CD14-positive monocyte (primary cell): ENCODE measurements at regions not wholly inside any gene's neighbourhood (a gene's known extent, or its start where the extent isn't known, plus 50 kb on each side); places are given as distances from the start of the nearest gene placed in this dataset.

Experiments
- DNase-seq, 3 donors: peaks; one replicate each; pipeline ENCODE4 v3.0.0-alpha.2; 2011 to 2022
- H2AFZ ChIP-seq: 2 replicates; pipeline ENCODE4 v1.6.0; 2012; ENCODE audit warnings: mild to moderate bottlenecking, low read depth, low read length, inconsistent platforms; ENCODE audit not compliant: insufficient read depth, poor library complexity, severe bottlenecking
- H3K27ac ChIP-seq, 2 donors: 1 replicate in 1 of 2; 2 replicates in 1 of 2; pipeline ENCODE4 v1.5.1; 2012 to 2013; ENCODE audit warnings: low read length in 2 of 2, control low read depth in 1 of 2, inconsistent platforms in 1 of 2, low read depth in 1 of 2, mild to moderate bottlenecking in 1 of 2
- H3K27me3 ChIP-seq, 2 donors: one replicate each; pipeline versions ENCODE4 v1.6.0 to v1.6.1; 2011 to 2013; ENCODE audit warnings: low read length in 2 of 2; ENCODE audit not compliant: control insufficient read depth in 2 of 2, insufficient read depth in 2 of 2
- H3K36me3 ChIP-seq, 2 donors: replicated peaks in 1 of 2; 1 replicate in 1 of 2; 2 replicates in 1 of 2; pipeline versions ENCODE4 v1.5.1 to v1.6.1; 2012 to 2013; ENCODE audit warnings: low read length in 2 of 2, control low read depth in 1 of 2, inconsistent platforms in 1 of 2, mild to moderate bottlenecking in 1 of 2; ENCODE audit not compliant: insufficient read depth in 2 of 2, control insufficient read depth in 1 of 2
- H3K4me1 ChIP-seq, 2 donors: 1 replicate in 1 of 2; 2 replicates in 1 of 2; pipeline versions ENCODE4 v1.5.1 to v1.6.1; 2012 to 2013; ENCODE audit warnings: low read length in 2 of 2, control low read depth in 1 of 2, inconsistent platforms in 1 of 2, mild to moderate bottlenecking in 1 of 2, moderate library complexity in 1 of 2; ENCODE audit not compliant: insufficient read depth in 2 of 2, control insufficient read depth in 1 of 2
- H3K4me2 ChIP-seq: replicated peaks from 2 replicates; pipeline ENCODE3; 2012; ENCODE audit warnings: low read length, moderate library complexity, mild to moderate bottlenecking; ENCODE audit not compliant: poor library complexity, severe bottlenecking; ENCODE audit errors: extremely low read depth
- H3K4me3 ChIP-seq, 3 experiments: fragments of 200-600 bp in 1 of 3; sonication (generic) in 1 of 3; replicated peaks in 1 of 3; 1 replicate in 2 of 3; 2 replicates in 1 of 3; pipeline ENCODE4 v1.5.1; 2011 to 2013; ENCODE audit warnings: low read length in 3 of 3, mild to moderate bottlenecking in 3 of 3, control low read depth in 2 of 3, low read depth in 2 of 3, inconsistent platforms in 1 of 3, moderate library complexity in 1 of 3
- H3K79me2 ChIP-seq: 2 replicates; pipeline ENCODE4 v1.6.0; 2012; ENCODE audit warnings: mild to moderate bottlenecking, control low read depth, inconsistent platforms, low read length, moderate library complexity; ENCODE audit not compliant: insufficient read depth
- H3K9ac ChIP-seq: 2 replicates; pipeline ENCODE4 v1.6.0; 2017; ENCODE audit warnings: low read length, mild to moderate bottlenecking; ENCODE audit not compliant: insufficient read depth, poor library complexity, severe bottlenecking
- H3K9me3 ChIP-seq, 2 donors: replicated peaks in 1 of 2; 1 replicate in 1 of 2; 2 replicates in 1 of 2; pipeline versions ENCODE4 v1.5.1 to v1.6.1; 2012 to 2013; ENCODE audit warnings: low read length in 2 of 2, control low read depth in 1 of 2; ENCODE audit not compliant: control insufficient read depth in 1 of 2, insufficient read depth in 1 of 2
- H4K20me1 ChIP-seq: 2 replicates; pipeline ENCODE4 v1.6.0; 2012; ENCODE audit warnings: mild to moderate bottlenecking, low read length, control low read depth, moderate library complexity; ENCODE audit not compliant: insufficient read depth
- H3K27ac Mint-ChIP-seq, 7 donors: one replicate each; pipeline ENCODE4 v1.8.0; 2020; ENCODE audit warnings: mild to moderate bottlenecking in 7 of 7, mixed read lengths in 7 of 7, moderate library complexity in 6 of 7, inconsistent platforms in 2 of 7
- H3K27me3 Mint-ChIP-seq, 3 donors: one replicate each; pipeline ENCODE4 v1.8.0; 2021 to 2022; ENCODE audit warnings: low read depth in 3 of 3, mild to moderate bottlenecking in 3 of 3, mixed read lengths in 3 of 3, moderate library complexity in 3 of 3, inconsistent platforms in 1 of 3
- H3K36me3 Mint-ChIP-seq, 2 donors: one replicate each; pipeline ENCODE4 v1.8.0; 2020; ENCODE audit warnings: mixed read lengths in 2 of 2, inconsistent platforms in 1 of 2, mild to moderate bottlenecking in 1 of 2
- H3K4me1 Mint-ChIP-seq: one replicate; pipeline ENCODE4 v1.8.0; 2020; ENCODE audit warnings: mild to moderate bottlenecking, mixed read lengths
- H3K4me3 Mint-ChIP-seq, 2 donors: one replicate each; pipeline ENCODE4 v1.8.0; 2020; ENCODE audit warnings: mild to moderate bottlenecking in 2 of 2, mixed read lengths in 2 of 2, moderate library complexity in 1 of 2
- H3K9me3 Mint-ChIP-seq, 7 donors: one replicate each; pipeline ENCODE4 v1.8.0; 2020 to 2022; ENCODE audit warnings: mixed read lengths in 7 of 7, mild to moderate bottlenecking in 6 of 7, moderate library complexity in 6 of 7, inconsistent platforms in 2 of 7
- WGBS: methylation state at CpG from one replicate; pipeline ENCODE4 v1.1.5; 2013; ENCODE audit warnings: missing lambda C conversion rate; ENCODE audit not compliant: insufficient coverage; 5-methylcytosine and 5-hydroxymethylcytosine counted together
- intact Hi-C, 2 donors: fragments of 100-400 bp; cut with micrococcal nuclease; formaldehyde crosslinking; loops; one replicate each; pipeline versions ENCODE4 v1.15.0 to v1.15.1; 2023
- TF ChIP-seq, protein P1 (sequence below): fragments of 200-600 bp; IDR thresholded peaks from one replicate; pipeline ENCODE4 v1.8.0; 2022; ENCODE audit warnings: antibody characterized with exemption, mild to moderate bottlenecking

DNA sequence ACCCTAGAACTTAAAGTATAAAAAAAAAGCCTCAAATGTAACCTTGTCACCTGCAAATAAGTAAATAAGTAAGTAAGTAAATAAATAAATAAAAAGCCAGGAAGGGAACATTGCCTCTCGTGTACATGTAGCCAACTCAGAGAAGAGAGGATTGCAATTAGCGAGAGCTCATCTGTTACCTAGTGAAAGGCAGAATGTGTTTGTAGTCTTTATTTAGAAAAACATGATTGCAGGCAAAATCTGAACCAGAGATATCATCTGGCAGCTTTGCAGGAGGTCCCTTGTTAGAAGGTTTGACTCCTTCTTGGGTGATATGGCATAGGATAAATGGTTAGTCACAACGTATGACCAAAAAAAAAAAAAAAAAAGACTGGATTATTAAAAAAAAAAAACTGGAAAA is 71.6 kb upstream of the SYN2 start:
- Mint-ChIP-seq H3K9me3 (peaks cover 0 to 21% (median 2%) of the 10 kb centered on the region in 7 donors), H3K4me3 (no peak overlapping the region), H3K27me3 (peaks cover 8 to 10% (median 10%) of the 10 kb centered on the region in 3 donors), H3K36me3 (no peaks in the 10 kb centered on the region), H3K4me1 (no peaks in the 10 kb centered on the region), H3K27ac (no peak overlapping the region)
- WGBS = 94% methylated on average over 2 of the region's 3 CpGs
- H4K20me1 ChIP-seq = no peaks in the 10 kb centered on the region
- H3K27me3 ChIP-seq = no peaks in the 10 kb centered on the region
- H3K4me3 ChIP-seq = no peak overlapping the region
- TF ChIP-seq, protein P1, sequence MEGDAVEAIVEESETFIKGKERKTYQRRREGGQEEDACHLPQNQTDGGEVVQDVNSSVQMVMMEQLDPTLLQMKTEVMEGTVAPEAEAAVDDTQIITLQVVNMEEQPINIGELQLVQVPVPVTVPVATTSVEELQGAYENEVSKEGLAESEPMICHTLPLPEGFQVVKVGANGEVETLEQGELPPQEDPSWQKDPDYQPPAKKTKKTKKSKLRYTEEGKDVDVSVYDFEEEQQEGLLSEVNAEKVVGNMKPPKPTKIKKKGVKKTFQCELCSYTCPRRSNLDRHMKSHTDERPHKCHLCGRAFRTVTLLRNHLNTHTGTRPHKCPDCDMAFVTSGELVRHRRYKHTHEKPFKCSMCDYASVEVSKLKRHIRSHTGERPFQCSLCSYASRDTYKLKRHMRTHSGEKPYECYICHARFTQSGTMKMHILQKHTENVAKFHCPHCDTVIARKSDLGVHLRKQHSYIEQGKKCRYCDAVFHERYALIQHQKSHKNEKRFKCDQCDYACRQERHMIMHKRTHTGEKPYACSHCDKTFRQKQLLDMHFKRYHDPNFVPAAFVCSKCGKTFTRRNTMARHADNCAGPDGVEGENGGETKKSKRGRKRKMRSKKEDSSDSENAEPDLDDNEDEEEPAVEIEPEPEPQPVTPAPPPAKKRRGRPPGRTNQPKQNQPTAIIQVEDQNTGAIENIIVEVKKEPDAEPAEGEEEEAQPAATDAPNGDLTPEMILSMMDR = no peak
- H3K4me1 ChIP-seq = no peaks in the 10 kb centered on the region
- H3K9ac ChIP-seq = no peak overlapping the region
- H3K9me3 ChIP-seq = no peaks in the 10 kb centered on the region
- H2AFZ ChIP-seq = no peak overlapping the region
- no peak overlapping the region for H3K27ac ChIP-seq
- no peaks in the 10 kb centered on the region for H3K36me3 ChIP-seq
- no peak for DNase-seq
- H3K79me2 ChIP-seq = no peaks in the 10 kb centered on the region
- no peak overlapping the region for H3K4me2 ChIP-seq
- intact Hi-C loops = no loop called here

DNA sequence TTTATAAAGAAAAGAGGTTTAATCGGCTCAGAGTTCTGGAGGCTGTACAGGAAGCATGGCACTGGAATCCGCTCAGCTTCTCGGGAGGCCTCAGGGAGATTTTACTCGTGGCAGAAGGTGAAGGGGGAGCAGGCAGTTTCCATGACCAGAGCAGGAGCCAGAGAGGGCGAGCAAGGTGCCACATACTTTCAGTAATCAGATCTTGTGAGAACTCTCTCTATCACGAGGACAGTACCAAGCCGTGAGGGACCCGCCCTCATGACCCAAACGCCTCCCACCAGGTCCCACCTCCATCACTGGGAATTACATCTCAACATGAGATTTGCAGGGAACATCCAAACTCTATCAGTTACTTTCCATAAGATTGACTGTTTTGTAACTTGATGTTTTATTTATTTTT is 70.7 kb upstream of the SYN2 start:
- H3K4me1 ChIP-seq = no peaks in the 10 kb centered on the region
- intact Hi-C loops = no loop called here
- no peak overlapping the region for H3K27ac Mint-ChIP-seq
- no peak overlapping the region for H3K27ac ChIP-seq
- no peaks in the 10 kb centered on the region for H3K36me3 Mint-ChIP-seq
- H3K79me2 ChIP-seq = no peaks in the 10 kb centered on the region
- no peak overlapping the region for H3K4me3 Mint-ChIP-seq
- no peak overlapping the region for H3K4me2 ChIP-seq
- no peaks in the 10 kb centered on the region for H4K20me1 ChIP-seq
- H3K9ac ChIP-seq = no peak overlapping the region
- H3K9me3 ChIP-seq = no peaks in the 10 kb centered on the region
- H3K4me3 ChIP-seq = no peak overlapping the region
- no peaks in the 10 kb centered on the region for H3K4me1 Mint-ChIP-seq
- H3K9me3 Mint-ChIP-seq = peaks cover 0 to 21% (median 2%) of the 10 kb centered on the region in 7 donors
- WGBS = 90% methylated on average over 7 of the region's 9 CpGs
- H2AFZ ChIP-seq = no peak overlapping the region
- peaks cover 6 to 11% (median 8%) of the 10 kb centered on the region in 3 donors for H3K27me3 Mint-ChIP-seq
- H3K36me3 ChIP-seq = no peaks in the 10 kb centered on the region
- H3K27me3 ChIP-seq = no peaks in the 10 kb centered on the region
- TF ChIP-seq, protein P1 = no peak
- DNase-seq = no peak
